Frontal cortex (tissue), 1 donor: ENCODE measurements at regions not wholly inside any gene's neighbourhood (a gene's known extent, or its start where the extent isn't known, plus 50 kb on each side); places are given as distances from the start of the nearest gene placed in this dataset. TPM values are rescaled to one million over a fixed set of nuclear protein-coding genes. Genes with fewer than 3 reads are reported as not detected.

ENCODE experiments used
- small RNA-seq: library from RNA; depleted of rRNA; stranded (forward); fragments of <200 nt; gene quantifications from one replicate; pipeline ENCODE3, GENCODE V24; 2014

Small RNAs in the stretch of these regions (small RNA-seq; reads per million reads assigned to genes)
- gene AL161713.1 (not detected), gene AL163642.1 (not detected), gene RF00017 (not detected), gene RNU6-976P (not detected), gene RNU6ATAC28P (not detected), gene RNU7-51P (not detected)
